ENCODE measurements at regions not wholly inside any gene's neighbourhood (a gene's known extent, or its start where the extent isn't known, plus 50 kb on each side); places are given as distances from the start of the nearest gene placed in this dataset.

- no peak overlapping the region for H3K4me3 Mint-ChIP-seq
- DNase-seq (no peak), ATAC-seq (ENCODE audit: low read depth in 2 of 2) (no peak)
- H3K4me1 Mint-ChIP-seq: no peaks in the 10 kb centered on the region
- H3K4me1 ChIP-seq (ENCODE audit: control insufficient read depth, insufficient read depth, low read length, poor library complexity, severe bottlenecking): no peaks in the 10 kb centered on the region
- H3K36me3 ChIP-seq (ENCODE audit: control insufficient read depth, insufficient read depth, low read length): no peaks in the 10 kb centered on the region
- H3K9me3 ChIP-seq (ENCODE audit: control insufficient read depth in 2 of 2, low read length in 2 of 2): peaks cover 6 to 11% of the 10 kb centered on the region in 2 experiments
- H3K27me3 ChIP-seq (ENCODE audit: control insufficient read depth, insufficient read depth, low read length): no peaks in the 10 kb centered on the region
- H3K27ac Mint-ChIP-seq: no peak overlapping the region
- peaks cover 0 to 14% (median 2%) of the 10 kb centered on the region in 7 donors for H3K9me3 Mint-ChIP-seq
- H3K4me3 ChIP-seq (ENCODE audit: low read depth, low read length): no peak overlapping the region
- peaks cover 3% of the 10 kb centered on the region for H3K36me3 Mint-ChIP-seq
- H3K27me3 Mint-ChIP-seq: peaks cover 47% of the 10 kb centered on the region
- no peak overlapping the region for H3K27ac ChIP-seq (ENCODE audit: insufficient read depth, low read length, poor library complexity, severe bottlenecking)
These were observed 86.4 kb downstream of the FOXD2 start for GRCh38 chr1:47524272-47524671.

- H3K36me3 ChIP-seq (ENCODE audit: control insufficient read depth, insufficient read depth, low read length): no peaks in the 10 kb centered on the region
- DNase-seq: no peak
- peaks cover 13 to 17% of the 10 kb centered on the region in 2 experiments for H3K9me3 ChIP-seq (ENCODE audit: control insufficient read depth in 2 of 2, low read length in 2 of 2)
- ATAC-seq (ENCODE audit: low read depth in 2 of 2): no peak
- H3K36me3 Mint-ChIP-seq: peaks cover 3% of the 10 kb centered on the region
- H3K4me3 Mint-ChIP-seq: no peak overlapping the region
- H3K4me1 Mint-ChIP-seq: no peaks in the 10 kb centered on the region
- H3K27me3 ChIP-seq (ENCODE audit: control insufficient read depth, insufficient read depth, low read length): peaks cover 14% of the 10 kb centered on the region
- peaks cover 48% of the 10 kb centered on the region for H3K27me3 Mint-ChIP-seq
- no peaks in the 10 kb centered on the region for H3K4me1 ChIP-seq (ENCODE audit: control insufficient read depth, insufficient read depth, low read length, poor library complexity, severe bottlenecking)
- H3K27ac ChIP-seq (ENCODE audit: insufficient read depth, low read length, poor library complexity, severe bottlenecking): no peak overlapping the region
- H3K27ac Mint-ChIP-seq: no peak overlapping the region
- H3K9me3 Mint-ChIP-seq: peaks cover 0 to 23% (median 8%) of the 10 kb centered on the region in 7 donors
- H3K4me3 ChIP-seq (ENCODE audit: low read depth, low read length): no peak overlapping the region
These were observed 89.9 kb downstream of the FOXD2 start for GRCh38 chr1:47527653-47528272.

GRCh38 chr1:47529520-47530098 is 91.8 kb downstream of the FOXD2 start:
- peaks cover 52% of the 10 kb centered on the region for H3K27me3 Mint-ChIP-seq
- H3K27ac ChIP-seq (ENCODE audit: insufficient read depth, low read length, poor library complexity, severe bottlenecking): no peak overlapping the region
- peaks cover 20% of the 10 kb centered on the region for H3K27me3 ChIP-seq (ENCODE audit: control insufficient read depth, insufficient read depth, low read length)
- peaks cover 0 to 14% (median under 1%) of the 10 kb centered on the region in 4 donors for H3K4me1 Mint-ChIP-seq
- no peak overlapping the region for H3K27ac Mint-ChIP-seq
- peaks cover 0 to 23% (median 8%) of the 10 kb centered on the region in 7 donors for H3K9me3 Mint-ChIP-seq
- no peak overlapping the region for H3K4me3 ChIP-seq (ENCODE audit: low read depth, low read length)
- ATAC-seq (ENCODE audit: low read depth in 2 of 2) (no peak), DNase-seq (no peak)
- H3K36me3 ChIP-seq (ENCODE audit: control insufficient read depth, insufficient read depth, low read length): no peaks in the 10 kb centered on the region
- peaks cover 3% of the 10 kb centered on the region for H3K36me3 Mint-ChIP-seq
- peaks cover 13 to 17% of the 10 kb centered on the region in 2 experiments for H3K9me3 ChIP-seq (ENCODE audit: control insufficient read depth in 2 of 2, low read length in 2 of 2)
- H3K4me1 ChIP-seq (ENCODE audit: control insufficient read depth, insufficient read depth, low read length, poor library complexity, severe bottlenecking): peaks cover 4% of the 10 kb centered on the region
- no peak overlapping the region for H3K4me3 Mint-ChIP-seq

GRCh38 chr1:47532921-47533792 is 95.3 kb downstream of the FOXD2 start:
- Mint-ChIP-seq H3K27ac (no peak overlapping the region), H3K27me3 (peaks cover 52% of the 10 kb centered on the region), H3K36me3 (peaks cover 3% of the 10 kb centered on the region), H3K4me3 (peak overlapping the region in 3 of 4 donors; percentile 47 to 86 (median 49)), H3K4me1 (peaks cover 0 to 16% (median under 1%) of the 10 kb centered on the region in 4 donors), H3K9me3 (peaks cover 0 to 21% (median 5%) of the 10 kb centered on the region in 7 donors)
- H3K27me3 ChIP-seq (ENCODE audit: control insufficient read depth, insufficient read depth, low read length): peaks cover 26% of the 10 kb centered on the region
- peaks cover 13 to 16% of the 10 kb centered on the region in 2 experiments for H3K9me3 ChIP-seq (ENCODE audit: control insufficient read depth in 2 of 2, low read length in 2 of 2)
- no peak overlapping the region for H3K27ac ChIP-seq (ENCODE audit: insufficient read depth, low read length, poor library complexity, severe bottlenecking)
- no peak overlapping the region for H3K4me3 ChIP-seq (ENCODE audit: low read depth, low read length)
- ATAC-seq (ENCODE audit: low read depth in 2 of 2) (no peak), DNase-seq (peak in 1 of 3 donors; percentile 13)
- peaks cover 4% of the 10 kb centered on the region for H3K4me1 ChIP-seq (ENCODE audit: control insufficient read depth, insufficient read depth, low read length, poor library complexity, severe bottlenecking)
- no peaks in the 10 kb centered on the region for H3K36me3 ChIP-seq (ENCODE audit: control insufficient read depth, insufficient read depth, low read length)

- Histone ChIP-seq H3K4me1 (ENCODE audit: control insufficient read depth, insufficient read depth, low read length, poor library complexity, severe bottlenecking) (peaks cover 4% of the 10 kb centered on the region), H3K9me3 (ENCODE audit: control insufficient read depth in 2 of 2, low read length in 2 of 2) (peaks cover 10% of the 10 kb centered on the region in 2 experiments), H3K27me3 (ENCODE audit: control insufficient read depth, insufficient read depth, low read length) (peaks cover 26% of the 10 kb centered on the region), H3K27ac (ENCODE audit: insufficient read depth, low read length, poor library complexity, severe bottlenecking) (no peak overlapping the region), H3K4me3 (ENCODE audit: low read depth, low read length) (no peak overlapping the region), H3K36me3 (ENCODE audit: control insufficient read depth, insufficient read depth, low read length) (no peaks in the 10 kb centered on the region)
- DNase-seq (no peak), ATAC-seq (ENCODE audit: low read depth in 2 of 2) (no peak)
- Mint-ChIP-seq H3K4me3 (no peak overlapping the region), H3K9me3 (peaks cover 0 to 18% (median 5%) of the 10 kb centered on the region in 7 donors), H3K4me1 (peaks cover 0 to 16% (median under 1%) of the 10 kb centered on the region in 4 donors), H3K36me3 (no peaks in the 10 kb centered on the region), H3K27ac (no peak overlapping the region), H3K27me3 (peaks cover 58% of the 10 kb centered on the region)
These were observed 96.0 kb downstream of the FOXD2 start for GRCh38 chr1:47533793-47534328.

GRCh38 chr1:47534436-47534835 is 96.6 kb downstream of the FOXD2 start:
- H3K4me1 ChIP-seq (ENCODE audit: control insufficient read depth, insufficient read depth, low read length, poor library complexity, severe bottlenecking): peaks cover 4% of the 10 kb centered on the region
- Mint-ChIP-seq H3K4me3 (peak overlapping the region in 2 of 4 donors; percentile 8 to 42), H3K27me3 (peaks cover 58% of the 10 kb centered on the region)

GRCh38 chr1:47536646-47537118 is 98.8 kb downstream of the FOXD2 start:
- peaks cover 0 to 4% (median 0%) of the 10 kb centered on the region in 7 donors for H3K9me3 Mint-ChIP-seq
- no peaks in the 10 kb centered on the region for H3K9me3 ChIP-seq (ENCODE audit: control insufficient read depth in 2 of 2, low read length in 2 of 2)
- H3K27ac Mint-ChIP-seq: no peak overlapping the region
- DNase-seq (no peak), ATAC-seq (ENCODE audit: low read depth in 2 of 2) (no peak)
- H3K4me3 ChIP-seq (ENCODE audit: low read depth, low read length): no peak overlapping the region
- H3K27ac ChIP-seq (ENCODE audit: insufficient read depth, low read length, poor library complexity, severe bottlenecking): no peak overlapping the region
- H3K27me3 ChIP-seq (ENCODE audit: control insufficient read depth, insufficient read depth, low read length): peaks cover 22% of the 10 kb centered on the region
- H3K36me3 ChIP-seq (ENCODE audit: control insufficient read depth, insufficient read depth, low read length): no peaks in the 10 kb centered on the region
- H3K4me3 Mint-ChIP-seq: no peak overlapping the region
- peaks cover 52% of the 10 kb centered on the region for H3K27me3 Mint-ChIP-seq
- peaks cover 0 to 16% (median under 1%) of the 10 kb centered on the region in 4 donors for H3K4me1 Mint-ChIP-seq
- H3K4me1 ChIP-seq (ENCODE audit: control insufficient read depth, insufficient read depth, low read length, poor library complexity, severe bottlenecking): peaks cover 4% of the 10 kb centered on the region
- no peaks in the 10 kb centered on the region for H3K36me3 Mint-ChIP-seq

More at GRCh38 chr1:47534436-47534835, 96.6 kb downstream of the FOXD2 start:
- H3K9me3 Mint-ChIP-seq: peaks cover 0 to 13% (median 4%) of the 10 kb centered on the region in 7 donors
- DNase-seq (no peak), ATAC-seq (ENCODE audit: low read depth in 2 of 2) (no peak)
- Histone ChIP-seq H3K27me3 (ENCODE audit: control insufficient read depth, insufficient read depth, low read length) (peaks cover 26% of the 10 kb centered on the region), H3K4me3 (ENCODE audit: low read depth, low read length) (no peak overlapping the region), H3K9me3 (ENCODE audit: control insufficient read depth in 2 of 2, low read length in 2 of 2) (peaks cover 5% of the 10 kb centered on the region in 2 experiments), H3K36me3 (ENCODE audit: control insufficient read depth, insufficient read depth, low read length) (no peaks in the 10 kb centered on the region), H3K27ac (ENCODE audit: insufficient read depth, low read length, poor library complexity, severe bottlenecking) (no peak overlapping the region)
- peaks cover 0 to 16% (median under 1%) of the 10 kb centered on the region in 4 donors for H3K4me1 Mint-ChIP-seq
- H3K36me3 Mint-ChIP-seq: no peaks in the 10 kb centered on the region
- no peak overlapping the region for H3K27ac Mint-ChIP-seq

Data from CD4-positive, CD25-positive, alpha-beta regulatory T cell (primary cell).